AG08396 (cell line): ENCODE measurements at regions not wholly inside any gene's neighbourhood (a gene's known extent, or its start where the extent isn't known, plus 50 kb on each side); places are given as distances from the start of the nearest gene placed in this dataset.

ENCODE experiments used
- DNase-seq: peaks from one replicate; pipeline ENCODE4 v3.0.0; 2012; ENCODE audit warnings: low spot score, mixed read lengths

GRCh38 chr16:51657848-51658247 lies 506.8 kb upstream of the SALL1 start:
- no peak for DNase-seq

DNA sequence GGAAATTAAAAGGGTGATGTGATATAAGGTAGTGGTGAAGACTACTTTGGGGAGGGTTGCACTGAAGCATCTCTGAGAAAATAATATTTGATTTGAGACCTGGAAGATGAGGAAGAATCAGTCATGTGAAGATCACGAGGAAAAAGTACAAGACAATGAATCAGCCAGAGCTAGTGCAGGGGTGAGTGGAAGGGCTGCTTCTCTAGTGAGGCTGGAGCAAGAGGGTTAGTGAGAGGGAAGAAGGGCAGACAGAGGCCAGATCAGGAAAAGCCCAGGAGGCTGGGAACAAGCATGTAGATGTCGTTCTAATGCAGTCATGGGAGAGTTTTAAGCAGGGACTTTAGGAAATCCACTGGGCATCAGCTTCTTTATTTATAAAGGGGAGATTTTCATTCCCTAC lies 504.2 kb upstream of the SALL1 start:
- DNase-seq: no peak

GRCh38 chr16:51651061-51651466 lies 500.0 kb upstream of the SALL1 start:
- DNase-seq: no peak

DNA sequence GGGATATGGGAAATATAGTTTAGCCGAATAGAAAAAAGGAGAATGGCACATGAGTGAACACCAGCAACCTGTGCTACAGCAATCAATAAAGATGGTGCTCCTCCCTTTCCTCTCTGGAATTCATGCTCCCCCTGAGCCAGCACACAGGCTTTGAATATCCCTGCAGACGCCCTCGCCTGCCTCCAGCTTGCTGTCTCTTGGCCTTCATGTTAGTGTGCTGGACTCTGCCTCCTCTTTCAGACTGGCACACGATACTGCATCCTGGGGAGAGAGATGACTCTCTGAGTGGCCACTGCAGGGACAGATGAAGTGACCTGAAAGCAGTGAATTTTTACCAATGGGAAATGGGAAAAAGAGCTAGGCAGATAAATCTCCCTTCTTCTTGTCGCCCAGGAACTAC lies 498.6 kb upstream of the SALL1 start:
- DNase-seq: no peak

- no peak for DNase-seq
These were observed 497.5 kb upstream of the SALL1 start for GRCh38 chr16:51648526-51648925.

GRCh38 chr16:51641191-51641765 lies 490.2 kb upstream of the SALL1 start:
- DNase-seq: no peak

- no peak for DNase-seq
These were observed 489.1 kb upstream of the SALL1 start for GRCh38 chr16:51640196-51640595.

- DNase-seq: no peak
These were observed 487.5 kb upstream of the SALL1 start for GRCh38 chr16:51638339-51639135.

GRCh38 chr16:51637770-51638094 lies 486.7 kb upstream of the SALL1 start:
- DNase-seq: no peak

DNA sequence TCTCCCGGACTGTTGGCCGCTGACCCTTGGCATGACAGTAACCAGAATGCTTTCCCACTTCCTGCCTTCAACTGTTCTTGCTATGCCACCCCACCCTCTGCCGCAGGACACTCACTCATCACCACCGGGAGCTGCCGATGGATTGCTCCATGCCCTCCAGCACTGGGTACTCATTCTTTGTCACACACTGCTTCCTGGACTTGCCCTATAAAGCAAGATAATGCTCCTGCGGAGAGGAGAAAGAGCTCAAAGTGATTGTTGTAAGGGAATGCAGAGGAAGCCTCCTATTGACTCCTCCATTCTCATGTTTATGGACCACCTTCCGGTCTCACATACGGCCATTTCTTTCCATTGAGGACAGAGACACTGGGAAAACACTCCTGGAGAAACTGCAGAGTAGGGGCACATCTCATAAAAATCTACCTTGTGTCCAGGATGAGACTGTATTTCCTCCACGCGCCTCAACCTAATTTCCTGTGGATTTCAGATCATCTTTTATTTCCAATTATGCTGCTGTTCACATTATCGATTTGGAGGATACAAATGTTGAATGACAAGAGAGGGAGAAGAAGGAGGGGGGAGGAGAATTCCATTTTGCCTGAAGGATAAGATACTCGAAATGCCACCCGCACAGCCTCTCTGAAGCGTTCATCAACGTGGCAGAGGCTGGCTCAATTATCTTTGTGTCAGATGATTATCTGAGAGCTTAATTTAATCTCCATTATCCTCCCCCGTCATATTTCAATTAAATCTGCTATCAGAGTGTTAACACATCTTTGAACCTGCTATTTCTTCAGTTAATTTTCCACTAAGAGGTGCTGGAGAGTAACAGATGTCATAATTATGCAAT lies 486.1 kb upstream of the SALL1 start:
- DNase-seq: no peak

- no peak for DNase-seq
These were observed 484.1 kb upstream of the SALL1 start for GRCh38 chr16:51635181-51635580.

- no peak for DNase-seq
These were observed 479.0 kb upstream of the SALL1 start for GRCh38 chr16:51630076-51630475.

DNA sequence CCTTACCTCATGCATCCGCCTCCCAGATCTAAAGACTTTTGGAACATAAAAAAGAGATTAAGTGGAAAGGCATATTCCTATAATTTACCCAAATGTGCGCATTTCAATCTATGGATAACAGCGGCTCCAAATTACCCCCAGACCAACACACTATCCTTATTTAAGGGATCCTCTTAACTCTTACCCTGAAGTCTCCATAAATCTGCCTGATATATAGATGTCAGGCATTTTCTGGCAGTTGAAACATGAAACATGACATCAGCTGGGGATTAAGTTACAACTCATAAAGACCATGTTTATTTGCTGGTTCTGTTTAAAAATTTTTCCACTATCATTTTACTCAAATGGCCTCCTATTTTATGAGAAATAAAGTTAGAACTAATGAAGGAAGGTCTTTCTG lies 478.5 kb upstream of the SALL1 start:
- no peak for DNase-seq

DNA sequence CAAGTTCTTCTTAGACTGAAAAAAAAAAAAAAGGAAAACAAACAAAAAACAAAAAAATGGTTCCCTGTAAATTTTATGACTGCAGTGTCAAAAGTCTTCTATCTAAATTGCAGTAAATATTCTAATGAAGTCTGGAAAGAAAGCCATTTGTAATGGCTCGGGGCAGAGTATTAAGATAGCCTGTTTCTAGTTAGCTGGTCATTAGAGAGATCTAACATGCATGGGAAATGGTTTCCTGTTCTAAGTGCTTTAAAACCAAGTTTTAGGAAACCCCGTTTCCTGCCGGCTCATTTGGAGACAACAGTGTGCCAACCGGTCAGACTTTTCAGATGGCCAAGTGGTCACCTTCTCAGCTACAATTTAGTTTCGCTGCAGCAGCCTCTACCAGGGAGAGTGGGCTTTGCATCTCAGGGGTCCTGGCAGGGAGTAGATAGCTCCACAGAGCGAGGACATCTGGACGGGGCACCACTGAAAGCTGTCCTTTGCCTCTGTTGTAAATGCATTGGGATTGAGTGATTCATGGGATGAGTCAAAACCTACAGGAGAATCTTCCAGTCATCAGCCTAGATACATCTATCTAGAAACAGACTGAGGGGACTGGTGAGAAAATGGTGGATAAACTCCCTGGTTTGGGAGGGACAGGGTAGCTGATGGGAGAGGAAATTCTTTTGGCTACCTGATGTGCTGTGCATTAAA lies 473.2 kb upstream of the SALL1 start:
- no peak for DNase-seq

GRCh38 chr16:51621610-51622009 lies 470.5 kb upstream of the SALL1 start:
- no peak for DNase-seq

DNA sequence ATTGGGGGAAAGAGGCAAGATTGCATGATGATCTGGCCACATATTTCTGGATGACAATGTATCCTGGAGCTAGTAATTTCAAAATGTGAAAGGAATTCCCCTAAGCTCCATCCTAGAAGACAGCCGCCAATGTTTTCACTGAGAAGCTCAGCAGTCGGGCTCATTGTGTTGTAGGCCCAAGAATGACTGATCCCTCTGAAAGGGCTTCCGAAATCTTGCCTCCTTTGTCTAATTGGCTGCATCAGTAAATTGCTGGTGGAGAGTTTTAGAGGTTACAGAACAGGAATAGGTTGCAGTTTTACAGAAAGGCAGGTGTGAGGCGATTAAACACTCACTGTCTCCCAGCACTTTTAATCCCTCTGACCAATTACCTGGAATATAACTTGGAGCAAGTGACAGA lies 464.1 kb upstream of the SALL1 start:
- no peak for DNase-seq

DNA sequence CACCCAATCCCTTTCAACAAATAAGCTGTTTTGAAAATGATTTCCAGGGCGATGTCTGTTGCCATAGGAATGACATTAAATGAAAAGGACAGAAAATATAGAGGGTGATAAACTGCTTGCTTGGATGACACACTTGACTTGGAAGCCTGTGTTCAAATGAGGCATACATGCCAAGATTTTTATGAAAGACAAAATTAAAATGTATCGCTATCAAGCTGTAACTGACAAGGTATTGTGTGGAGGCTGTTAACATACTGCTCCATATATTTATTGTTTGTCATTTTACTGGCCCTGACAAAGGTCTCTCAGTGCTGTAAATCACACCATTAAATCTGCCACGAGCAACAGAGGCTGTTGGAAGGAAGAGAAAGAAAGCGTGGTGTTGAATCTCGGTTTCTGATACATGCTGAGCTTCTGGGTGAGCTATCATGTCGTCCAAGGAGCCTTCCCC lies 456.2 kb upstream of the SALL1 start:
- no peak for DNase-seq

DNA sequence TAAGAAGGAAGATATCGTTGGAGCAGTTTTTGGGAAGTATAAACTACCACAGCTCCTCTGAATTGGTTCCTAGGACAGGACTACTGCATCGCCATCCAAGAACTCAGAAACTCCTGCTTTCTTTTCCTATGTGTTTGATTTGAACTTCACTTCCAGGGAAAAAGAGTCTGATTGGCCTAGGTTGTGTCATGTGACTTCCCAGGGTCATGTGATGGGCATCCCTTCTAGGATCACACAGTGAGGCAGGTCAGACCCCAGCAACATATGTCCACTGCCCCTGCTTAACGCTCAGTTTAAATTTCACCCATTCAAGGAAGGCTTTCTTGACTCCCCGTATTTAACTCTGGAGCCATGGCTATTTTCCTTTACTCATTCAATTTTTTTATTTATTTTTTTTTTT lies 445.2 kb upstream of the SALL1 start:
- no peak for DNase-seq

- DNase-seq: no peak
These were observed 441.6 kb upstream of the SALL1 start for GRCh38 chr16:51592535-51593300.

- no peak for DNase-seq
These were observed 441.0 kb upstream of the SALL1 start for GRCh38 chr16:51592001-51592501.

GRCh38 chr16:51591480-51591879 lies 440.4 kb upstream of the SALL1 start:
- no peak for DNase-seq
